Cardiac muscle cell (in vitro differentiated cells and primary cell): ENCODE measurements at regions not wholly inside any gene's neighbourhood (a gene's known extent, or its start where the extent isn't known, plus 50 kb on each side); places are given as distances from the start of the nearest gene placed in this dataset.

Experiments used
- DNase-seq, 2 donors: peaks; one replicate each; pipeline versions ENCODE4 v3.0.0 to v3.0.0-alpha.2; 2010 to 2017; ENCODE audit warnings: low read depth in 1 of 2, low spot score in 1 of 2
- H3K27ac ChIP-seq: fragments of 200-600 bp; sonication (generic); 2 replicates; pipeline ENCODE4 v1.5.1; 2016
- H3K27me3 ChIP-seq: fragments of 200-600 bp; sonication (generic); 2 replicates; pipeline ENCODE4 v1.6.0; 2016; ENCODE audit warnings: control low read depth
- H3K36me3 ChIP-seq: fragments of 200-600 bp; sonication (generic); 2 replicates; pipeline ENCODE4 v1.5.1; 2016; ENCODE audit warnings: control low read depth
- H3K4me1 ChIP-seq: fragments of 200-600 bp; sonication (generic); 2 replicates; pipeline ENCODE4 v1.8.1; 2017; ENCODE audit warnings: low read depth, mild to moderate bottlenecking, mixed run types
- H3K4me3 ChIP-seq: fragments of 200-600 bp; sonication (generic); 2 replicates; pipeline ENCODE4 v1.5.1; 2016; ENCODE audit warnings: mild to moderate bottlenecking
- H3K9me3 ChIP-seq: fragments of 200-600 bp; sonication (generic); 2 replicates; pipeline ENCODE4 v1.5.1; 2017; ENCODE audit warnings: low read depth, mild to moderate bottlenecking, control low read depth
- CTCF ChIP-seq: IDR thresholded peaks from 2 replicates; pipeline ENCODE4 v1.5.1; 2012; ENCODE audit warnings: low read depth, mild to moderate bottlenecking, low read length

DNA sequence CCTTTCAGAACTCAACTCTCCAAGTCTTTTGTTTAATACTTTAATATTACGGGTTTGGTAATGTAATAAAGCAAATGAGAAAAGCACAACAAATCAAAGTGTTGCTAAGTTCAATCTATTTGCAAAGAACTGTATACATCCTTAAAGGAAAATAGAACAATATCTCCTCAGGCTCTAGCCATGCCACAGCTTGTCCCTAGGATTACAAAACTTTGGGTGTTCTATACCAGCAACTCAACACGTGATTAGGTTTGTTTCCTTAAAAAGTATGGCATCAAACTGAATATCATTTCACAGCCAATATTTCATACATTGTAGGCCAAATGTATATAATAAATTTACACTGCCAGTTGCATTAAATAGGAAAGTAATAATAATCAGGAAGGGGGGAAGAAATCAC, 418.6 kb upstream of the MDFIC2 start:
- Histone ChIP-seq H3K27me3 (no peaks in the 10 kb centered on the region), H3K36me3 (no peaks in the 10 kb centered on the region), H3K4me1 (no peaks in the 10 kb centered on the region), H3K9me3 (no peaks in the 10 kb centered on the region), H3K4me3 (no peak overlapping the region), H3K27ac (no peak overlapping the region)
- DNase-seq: no peak
- TF ChIP-seq CTCF: no peak

GRCh38 chr3:70729845-70730244, 417.4 kb upstream of the MDFIC2 start:
- no peak overlapping the region for H3K4me3 ChIP-seq
- TF ChIP-seq CTCF: no peak
- no peak overlapping the region for H3K27ac ChIP-seq
- H3K36me3 ChIP-seq: no peaks in the 10 kb centered on the region
- no peaks in the 10 kb centered on the region for H3K27me3 ChIP-seq
- H3K4me1 ChIP-seq: no peaks in the 10 kb centered on the region
- H3K9me3 ChIP-seq: no peaks in the 10 kb centered on the region
- no peak for DNase-seq

DNA sequence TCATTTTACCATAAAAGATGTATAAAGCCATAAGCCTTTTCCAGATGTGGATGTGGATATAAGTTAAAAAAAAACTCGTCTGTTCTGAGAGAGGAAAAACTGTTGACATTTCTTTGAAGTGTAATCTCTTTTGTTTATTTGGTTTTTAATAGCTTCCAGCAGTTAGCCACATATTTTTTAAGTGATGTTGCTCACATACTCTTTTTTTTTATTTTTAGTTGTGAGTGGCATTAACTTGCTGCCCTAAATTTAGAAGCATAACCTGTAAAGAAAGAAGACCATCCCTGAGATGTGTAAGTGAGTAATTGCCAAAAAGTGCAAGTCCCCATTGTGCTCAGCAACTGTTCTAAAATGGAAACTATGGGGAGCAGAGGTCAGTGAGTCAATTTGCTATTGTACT, 415.9 kb upstream of the MDFIC2 start:
- Histone ChIP-seq H3K4me3 (no peak overlapping the region), H3K27ac (no peak overlapping the region), H3K27me3 (no peaks in the 10 kb centered on the region)

GRCh38 chr3:70726961-70727360, 414.5 kb upstream of the MDFIC2 start:
- no peaks in the 10 kb centered on the region for H3K36me3 ChIP-seq
- DNase-seq: no peak

More for the DNA sequence above, 415.9 kb upstream of the MDFIC2 start:
- H3K4me1 ChIP-seq: no peaks in the 10 kb centered on the region
- TF ChIP-seq CTCF: no peak
- no peaks in the 10 kb centered on the region for H3K9me3 ChIP-seq
- no peak for DNase-seq
- H3K36me3 ChIP-seq: no peaks in the 10 kb centered on the region

GRCh38 chr3:70726096-70726938, 413.9 kb upstream of the MDFIC2 start:
- no peak overlapping the region for H3K27ac ChIP-seq
- TF ChIP-seq CTCF: no peak
- no peaks in the 10 kb centered on the region for H3K36me3 ChIP-seq
- no peaks in the 10 kb centered on the region for H3K27me3 ChIP-seq
- H3K9me3 ChIP-seq: no peaks in the 10 kb centered on the region
- no peak for DNase-seq
- H3K4me1 ChIP-seq: no peaks in the 10 kb centered on the region
- no peak overlapping the region for H3K4me3 ChIP-seq

More at GRCh38 chr3:70726961-70727360, 414.5 kb upstream of the MDFIC2 start:
- Histone ChIP-seq H3K4me3 (no peak overlapping the region), H3K4me1 (no peaks in the 10 kb centered on the region), H3K9me3 (no peaks in the 10 kb centered on the region), H3K27ac (no peak overlapping the region), H3K27me3 (no peaks in the 10 kb centered on the region)
- TF ChIP-seq CTCF: no peak
